ENCODE measurements at regions not wholly inside any gene's neighbourhood (a gene's known extent, or its start where the extent isn't known, plus 50 kb on each side); places are given as distances from the start of the nearest gene placed in this dataset.

- H3K36me3 Mint-ChIP-seq (ENCODE audit: low read depth) = no peaks in the 10 kb centered on the region
- no peaks in the 10 kb centered on the region for H3K9me3 Mint-ChIP-seq
- H3K4me1 Mint-ChIP-seq (ENCODE audit: low read depth) = no peaks in the 10 kb centered on the region
- DNase-seq (ENCODE audit: low spot score) = no peak
- intact Hi-C loops (cut with micrococcal nuclease) = no loop called here
- H3K27me3 Mint-ChIP-seq (ENCODE audit: insufficient read depth) = peaks cover 7% of the 10 kb centered on the region
- H3K4me3 Mint-ChIP-seq = no peak overlapping the region
- H3K27ac Mint-ChIP-seq = no peak overlapping the region
Measured at GRCh38 chr2:147133286-147133908, 711.4 kb upstream of the ACVR2A start.

DNA sequence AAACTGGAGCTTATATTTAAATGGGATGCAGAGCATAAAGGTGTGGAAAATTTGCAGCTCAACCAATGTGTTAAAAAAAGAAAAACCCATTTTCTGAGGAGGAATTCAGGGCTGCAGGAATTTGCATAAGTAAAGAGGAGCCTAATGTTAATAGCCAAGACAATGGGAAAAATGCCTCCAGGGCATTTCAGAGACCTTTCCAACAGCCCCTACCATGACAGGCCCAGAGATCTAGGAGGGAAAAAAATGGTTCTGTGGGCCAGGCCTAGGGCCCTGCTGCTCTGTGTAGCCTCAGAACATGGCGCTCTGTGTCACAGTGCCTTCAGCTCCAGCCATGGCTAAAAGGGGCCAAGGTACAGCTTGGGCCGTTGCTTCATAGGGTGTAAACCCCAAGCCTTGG lies 719.7 kb upstream of the ACVR2A start:
- H3K4me3 Mint-ChIP-seq = no peak overlapping the region
- no peak overlapping the region for H3K27ac Mint-ChIP-seq
- no peaks in the 10 kb centered on the region for H3K36me3 Mint-ChIP-seq (ENCODE audit: low read depth)
- no peak for DNase-seq (ENCODE audit: low spot score)
- H3K27me3 Mint-ChIP-seq (ENCODE audit: insufficient read depth) = peaks cover 3% of the 10 kb centered on the region
- intact Hi-C loops (cut with micrococcal nuclease) = no loop called here
- H3K9me3 Mint-ChIP-seq = peaks cover 28% of the 10 kb centered on the region
- no peaks in the 10 kb centered on the region for H3K4me1 Mint-ChIP-seq (ENCODE audit: low read depth)

DNA sequence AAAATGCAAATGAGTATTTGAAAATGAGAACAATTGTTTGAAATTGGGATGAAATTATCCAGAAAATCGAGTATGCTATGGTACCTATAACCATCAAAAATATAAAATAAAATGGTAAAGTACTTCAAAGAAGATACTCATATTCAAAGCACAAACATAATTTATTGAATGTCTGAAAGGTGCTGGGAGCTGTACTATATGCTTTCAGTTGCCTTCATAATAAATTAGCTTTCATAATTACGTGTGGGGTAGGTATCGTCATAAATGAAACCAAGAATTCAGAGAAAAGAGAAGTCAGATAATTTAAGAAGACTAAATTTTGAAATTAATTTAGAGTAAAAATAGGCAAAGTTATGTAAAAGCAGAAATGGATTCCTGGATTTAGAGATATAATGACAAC lies 721.9 kb upstream of the ACVR2A start:
- Mint-ChIP-seq H3K4me1 (ENCODE audit: low read depth) (no peaks in the 10 kb centered on the region), H3K27ac (no peak overlapping the region), H3K27me3 (ENCODE audit: insufficient read depth) (peaks cover 3% of the 10 kb centered on the region), H3K9me3 (peaks cover 28% of the 10 kb centered on the region), H3K4me3 (no peak overlapping the region), H3K36me3 (ENCODE audit: low read depth) (no peaks in the 10 kb centered on the region)
- DNase-seq (ENCODE audit: low spot score) = no peak
- intact Hi-C loops (cut with micrococcal nuclease) = no loop called here

DNA sequence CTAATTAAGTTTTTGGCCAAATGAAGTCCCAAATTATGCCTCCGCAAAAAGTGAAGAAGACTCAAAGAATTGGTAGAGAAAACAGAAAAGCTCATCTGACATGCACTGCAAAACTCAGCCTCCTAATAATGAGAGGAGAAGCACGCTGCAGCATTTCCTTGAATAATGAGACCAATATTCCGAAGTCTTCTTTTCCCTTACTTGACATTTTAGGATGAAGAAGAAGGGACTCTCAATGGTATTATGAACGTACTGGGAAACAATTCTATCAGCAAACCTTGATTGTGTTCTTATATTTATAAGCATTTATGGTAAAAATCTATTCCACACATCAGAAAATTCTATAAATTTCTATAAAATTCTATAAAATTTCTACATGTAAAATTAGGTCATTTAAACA lies 733.9 kb upstream of the ACVR2A start:
- Mint-ChIP-seq H3K9me3 (no peaks in the 10 kb centered on the region), H3K27me3 (ENCODE audit: insufficient read depth) (peaks cover 5% of the 10 kb centered on the region), H3K36me3 (ENCODE audit: low read depth) (no peaks in the 10 kb centered on the region), H3K27ac (no peak overlapping the region), H3K4me3 (no peak overlapping the region), H3K4me1 (ENCODE audit: low read depth) (no peaks in the 10 kb centered on the region)
- DNase-seq (ENCODE audit: low spot score) = no peak
- intact Hi-C loops (cut with micrococcal nuclease) = no loop called here

DNA sequence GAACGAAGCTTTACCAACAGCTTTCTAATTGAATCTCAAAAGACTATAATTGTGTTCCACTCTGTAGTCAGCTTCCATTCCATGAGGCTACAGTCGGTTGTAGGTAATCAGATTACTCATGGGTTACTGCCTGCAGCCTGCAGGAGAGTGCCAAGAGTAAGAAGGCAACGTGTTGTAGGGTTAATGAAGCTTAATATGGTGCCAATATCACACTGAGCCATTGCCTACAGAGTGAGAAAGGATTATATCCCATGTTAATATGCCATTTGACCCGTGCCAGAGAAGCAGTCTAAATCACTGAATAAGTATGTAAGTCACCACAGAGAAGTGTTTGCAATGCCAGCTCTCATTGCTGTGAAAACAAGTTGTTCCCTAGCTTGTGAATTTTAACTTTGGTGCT lies 734.5 kb upstream of the ACVR2A start:
- DNase-seq (ENCODE audit: low spot score) = no peak
- H3K27me3 Mint-ChIP-seq (ENCODE audit: insufficient read depth) = peaks cover 5% of the 10 kb centered on the region
- H3K36me3 Mint-ChIP-seq (ENCODE audit: low read depth) = no peaks in the 10 kb centered on the region
- H3K4me3 Mint-ChIP-seq = no peak overlapping the region
- H3K9me3 Mint-ChIP-seq = no peaks in the 10 kb centered on the region
- H3K27ac Mint-ChIP-seq = no peak overlapping the region
- intact Hi-C loops (cut with micrococcal nuclease) = no loop called here
- no peaks in the 10 kb centered on the region for H3K4me1 Mint-ChIP-seq (ENCODE audit: low read depth)

GRCh38 chr2:147109291-147109690 lies 735.5 kb upstream of the ACVR2A start:
- intact Hi-C loops (cut with micrococcal nuclease) = no loop called here
- H3K36me3 Mint-ChIP-seq (ENCODE audit: low read depth) = no peaks in the 10 kb centered on the region
- H3K27me3 Mint-ChIP-seq (ENCODE audit: insufficient read depth) = peaks cover 5% of the 10 kb centered on the region
- no peak overlapping the region for H3K4me3 Mint-ChIP-seq
- H3K9me3 Mint-ChIP-seq = no peaks in the 10 kb centered on the region
- no peaks in the 10 kb centered on the region for H3K4me1 Mint-ChIP-seq (ENCODE audit: low read depth)
- no peak for DNase-seq (ENCODE audit: low spot score)
- H3K27ac Mint-ChIP-seq = no peak overlapping the region

DNA sequence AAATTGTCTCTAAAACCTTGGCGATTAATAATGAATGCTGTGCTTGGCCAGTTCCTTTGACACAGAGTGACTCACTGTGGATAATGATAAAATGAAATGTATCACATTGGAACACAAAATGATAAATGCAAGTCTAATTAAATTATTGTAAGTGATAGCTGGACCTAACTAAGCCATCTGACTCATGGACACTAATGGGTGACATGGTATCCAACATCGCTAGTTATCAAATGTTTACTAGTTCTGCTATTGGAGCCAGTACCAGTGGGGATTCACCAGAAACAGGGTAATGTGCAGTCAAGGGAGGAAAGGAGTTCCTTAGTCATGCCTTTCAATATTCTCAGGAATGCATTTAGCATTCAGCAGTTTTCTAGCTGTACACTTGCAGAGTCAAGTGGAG lies 736.3 kb upstream of the ACVR2A start:
- Mint-ChIP-seq H3K9me3 (no peaks in the 10 kb centered on the region), H3K27ac (no peak overlapping the region), H3K27me3 (ENCODE audit: insufficient read depth) (peaks cover 5% of the 10 kb centered on the region), H3K4me1 (ENCODE audit: low read depth) (no peaks in the 10 kb centered on the region), H3K4me3 (no peak overlapping the region), H3K36me3 (ENCODE audit: low read depth) (no peaks in the 10 kb centered on the region)
- DNase-seq (ENCODE audit: low spot score) = no peak
- intact Hi-C loops (cut with micrococcal nuclease) = no loop called here

DNA sequence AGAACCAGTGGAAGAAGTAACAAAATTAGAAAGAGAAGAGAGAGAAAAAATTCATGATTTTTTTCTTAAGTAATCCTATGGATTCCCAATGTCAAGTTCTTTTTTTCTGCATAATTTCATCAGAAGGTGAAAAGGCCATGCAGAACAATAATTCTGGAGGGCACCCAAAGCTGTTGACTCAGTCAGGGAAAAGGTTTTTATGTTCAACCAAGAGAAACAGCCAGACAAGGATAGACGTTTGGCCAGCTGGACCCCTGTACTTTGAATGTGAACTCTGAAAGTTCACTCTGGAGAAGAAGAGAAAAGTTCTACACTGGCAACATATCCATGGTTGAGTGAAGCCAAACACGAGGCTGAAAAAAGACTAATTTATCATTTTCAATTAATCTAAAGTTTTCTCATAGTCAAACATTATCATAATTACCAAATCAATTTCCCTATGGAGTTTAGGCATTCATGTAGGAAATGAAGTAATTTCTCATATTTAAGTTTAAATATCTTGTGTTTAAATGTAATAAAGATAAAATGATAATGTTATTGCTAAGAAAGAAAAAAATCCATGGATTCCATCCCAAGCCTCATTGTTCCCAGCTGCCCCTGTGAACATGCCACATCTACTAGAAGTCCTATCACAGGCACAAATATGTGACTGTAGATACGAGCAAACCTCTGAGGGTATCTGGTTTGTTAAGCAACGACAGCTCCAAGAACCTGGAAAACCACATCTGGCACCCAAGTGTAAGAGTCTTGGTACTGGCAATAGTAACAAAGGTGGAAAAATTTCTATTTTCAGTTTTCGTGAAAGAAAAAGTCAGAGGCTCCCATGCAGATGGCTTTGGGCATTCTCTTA lies 742.7 kb upstream of the ACVR2A start:
- Mint-ChIP-seq H3K4me3 (no peak overlapping the region), H3K36me3 (ENCODE audit: low read depth) (no peaks in the 10 kb centered on the region), H3K4me1 (ENCODE audit: low read depth) (no peaks in the 10 kb centered on the region), H3K27ac (no peak overlapping the region), H3K27me3 (ENCODE audit: insufficient read depth) (no peaks in the 10 kb centered on the region), H3K9me3 (no peaks in the 10 kb centered on the region)
- intact Hi-C loops (cut with micrococcal nuclease) = no loop called here
- DNase-seq (ENCODE audit: low spot score) = no peak

DNA sequence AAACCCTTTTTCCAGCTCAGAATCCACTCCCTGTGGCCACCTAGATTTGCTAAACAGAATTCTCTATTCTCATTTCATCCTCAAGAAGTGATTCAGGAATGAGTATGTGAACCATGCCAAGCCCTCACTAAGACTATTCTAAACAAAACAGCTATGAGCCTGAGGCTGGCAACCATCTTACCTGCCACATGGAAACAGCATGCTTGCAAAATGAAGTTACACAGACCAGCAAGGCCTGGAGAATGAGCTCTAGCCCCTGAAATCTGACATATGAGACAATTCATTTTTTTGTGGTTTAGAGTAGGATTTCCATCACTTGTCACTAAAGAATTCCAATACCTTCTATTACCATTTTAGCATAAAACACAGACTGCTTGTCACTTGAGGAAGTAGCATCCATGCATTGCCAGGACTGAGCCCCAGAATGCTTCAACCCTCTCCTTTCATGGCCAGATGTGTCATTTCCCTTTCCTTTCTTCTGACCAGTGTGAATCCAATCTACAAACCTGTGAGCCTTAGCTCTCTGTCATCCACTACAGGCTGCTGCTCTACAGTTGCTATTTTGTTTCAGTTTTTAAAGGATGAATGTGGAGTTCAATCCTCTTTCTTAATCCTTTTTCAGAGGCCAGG lies 744.3 kb upstream of the ACVR2A start:
- H3K27ac Mint-ChIP-seq = no peak overlapping the region
- H3K27me3 Mint-ChIP-seq (ENCODE audit: insufficient read depth) = no peaks in the 10 kb centered on the region
- no peaks in the 10 kb centered on the region for H3K36me3 Mint-ChIP-seq (ENCODE audit: low read depth)
- no peaks in the 10 kb centered on the region for H3K9me3 Mint-ChIP-seq
- H3K4me3 Mint-ChIP-seq = no peak overlapping the region
- intact Hi-C loops (cut with micrococcal nuclease) = no loop called here
- no peaks in the 10 kb centered on the region for H3K4me1 Mint-ChIP-seq (ENCODE audit: low read depth)
- DNase-seq (ENCODE audit: low spot score) = no peak

DNA sequence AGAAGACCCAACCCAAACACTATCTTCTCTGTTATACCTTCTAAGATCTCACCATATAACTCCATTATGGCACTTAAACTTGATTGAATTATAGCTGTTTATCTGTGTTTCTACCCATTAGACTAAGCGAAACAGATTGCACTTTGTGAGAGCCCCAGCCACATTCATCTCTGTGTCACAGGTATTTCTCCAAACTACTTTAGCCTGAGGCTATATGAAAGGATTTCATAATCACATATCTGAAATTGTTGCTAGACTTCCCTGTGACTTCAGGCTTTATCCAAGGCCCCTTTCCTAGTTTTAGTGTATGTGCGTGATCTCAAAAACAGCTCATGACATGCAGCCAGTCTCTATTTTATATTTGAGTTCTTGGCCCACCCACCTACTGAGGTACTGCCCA lies 745.0 kb upstream of the ACVR2A start:
- Mint-ChIP-seq H3K36me3 (ENCODE audit: low read depth) (no peaks in the 10 kb centered on the region), H3K4me3 (no peak overlapping the region), H3K27ac (no peak overlapping the region), H3K27me3 (ENCODE audit: insufficient read depth) (no peaks in the 10 kb centered on the region), H3K4me1 (ENCODE audit: low read depth) (no peaks in the 10 kb centered on the region), H3K9me3 (no peaks in the 10 kb centered on the region)
- intact Hi-C loops (cut with micrococcal nuclease) = no loop called here
- no peak for DNase-seq (ENCODE audit: low spot score)

DNA sequence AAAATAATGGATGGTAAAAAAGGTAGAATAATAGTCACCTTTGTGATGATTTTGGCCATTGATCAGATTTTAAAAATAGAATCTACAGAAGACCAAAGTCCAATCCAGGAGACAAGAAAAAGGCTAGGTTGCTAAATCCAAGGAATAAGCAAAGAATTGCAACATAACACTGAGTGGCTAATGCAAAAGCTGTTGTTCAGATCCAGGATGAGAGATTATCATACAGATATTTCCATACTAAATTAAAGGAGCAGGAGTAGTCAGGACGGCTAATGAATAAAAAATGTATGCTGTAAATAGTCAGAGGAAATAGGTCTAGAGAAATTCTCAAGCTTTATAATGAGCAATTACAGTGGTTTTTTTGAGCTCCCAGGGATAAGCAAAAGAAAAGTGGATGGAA lies 745.9 kb upstream of the ACVR2A start:
- Mint-ChIP-seq H3K4me3 (no peak overlapping the region), H3K4me1 (ENCODE audit: low read depth) (no peaks in the 10 kb centered on the region), H3K36me3 (ENCODE audit: low read depth) (no peaks in the 10 kb centered on the region), H3K9me3 (no peaks in the 10 kb centered on the region), H3K27me3 (ENCODE audit: insufficient read depth) (no peaks in the 10 kb centered on the region), H3K27ac (no peak overlapping the region)
- no peak for DNase-seq (ENCODE audit: low spot score)
- intact Hi-C loops (cut with micrococcal nuclease) = no loop called here

GRCh38 chr2:147097747-147098146 lies 747.1 kb upstream of the ACVR2A start:
- no peak overlapping the region for H3K27ac Mint-ChIP-seq
- H3K9me3 Mint-ChIP-seq = no peaks in the 10 kb centered on the region
- intact Hi-C loops (cut with micrococcal nuclease) = no loop called here
- H3K4me3 Mint-ChIP-seq = no peak overlapping the region
- no peaks in the 10 kb centered on the region for H3K27me3 Mint-ChIP-seq (ENCODE audit: insufficient read depth)
- H3K4me1 Mint-ChIP-seq (ENCODE audit: low read depth) = no peaks in the 10 kb centered on the region
- DNase-seq (ENCODE audit: low spot score) = no peak
- H3K36me3 Mint-ChIP-seq (ENCODE audit: low read depth) = no peaks in the 10 kb centered on the region

DNA sequence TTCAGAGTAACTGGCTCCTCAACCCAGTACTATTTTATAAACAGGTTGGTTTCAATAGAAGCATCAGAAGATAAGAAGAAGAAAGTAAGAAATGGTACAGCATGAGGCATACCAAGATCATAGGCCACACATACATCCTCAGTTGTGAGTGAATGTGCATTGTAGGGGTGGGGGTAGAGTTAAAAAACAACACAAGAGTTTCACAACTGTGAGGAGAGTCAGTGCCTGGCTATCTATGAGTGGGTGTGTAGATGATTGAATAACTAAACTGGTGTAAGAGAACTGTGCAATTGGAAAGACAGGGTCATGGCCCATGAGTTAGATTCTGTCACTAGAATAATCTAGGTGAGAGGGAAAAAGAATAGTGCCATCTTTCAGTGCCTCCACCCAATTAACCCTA lies 748.2 kb upstream of the ACVR2A start:
- Mint-ChIP-seq H3K9me3 (no peaks in the 10 kb centered on the region), H3K27ac (no peak overlapping the region), H3K4me1 (ENCODE audit: low read depth) (no peaks in the 10 kb centered on the region), H3K27me3 (ENCODE audit: insufficient read depth) (no peaks in the 10 kb centered on the region), H3K4me3 (no peak overlapping the region), H3K36me3 (ENCODE audit: low read depth) (no peaks in the 10 kb centered on the region)
- intact Hi-C loops (cut with micrococcal nuclease) = no loop called here
- no peak for DNase-seq (ENCODE audit: low spot score)

Data from activated T-helper 1 cell treated with anti-CD3 and anti-CD28 coated beads, Interleukin-12 subunit alpha, Interleukin-12 subunit beta, Interleukin-2, Interleukin-4 antibody, amounts not matched to agents 30 ng/mL and 10 ng/mL and 1 ng/mL, durations not matched to agents 14 hours and 24 hours and 36 hours (primary cell).